GM23338 (cell line): ENCODE measurements at regions not wholly inside any gene's neighbourhood (a gene's known extent, or its start where the extent isn't known, plus 50 kb on each side); places are given as distances from the start of the nearest gene placed in this dataset.

Experiments
- CREB1 ChIP-seq: fragments of 250-450 bp; sonication (Bioruptor Pico); IDR thresholded peaks from 2 replicates; pipeline ENCODE4 v1.5.0; 2020; ENCODE audit warnings: low read depth, mild to moderate bottlenecking, moderate library complexity
- CTCF ChIP-seq, 2 experiments: fragments of 200-600 bp in 1 of 2; sonication (generic) in 1 of 2; conservative IDR thresholded peaks; 2 replicates each; pipeline versions ENCODE4 v1.5.1 to v1.6.1; 2016 to 2017; ENCODE audit warnings: antibody characterized with exemption in 2 of 2, low read depth in 2 of 2, mild to moderate bottlenecking in 2 of 2, moderate library complexity in 1 of 2
- ETS1 ChIP-seq: IDR thresholded peaks from 2 replicates; pipeline ENCODE4 v1.6.1; 2016; ENCODE audit warnings: antibody characterized with exemption
- EZH2phosphoT487 ChIP-seq: fragments of 200-600 bp; sonication (generic); IDR thresholded peaks from one replicate; pipeline ENCODE4 v1.8.1; 2018; ENCODE audit warnings: antibody characterized with exemption; ENCODE audit not compliant: unreplicated experiment
- JUNB ChIP-seq: IDR thresholded peaks from one replicate; pipeline ENCODE4 v1.6.1; 2016; ENCODE audit warnings: antibody characterized with exemption; ENCODE audit not compliant: unreplicated experiment
- NANOG ChIP-seq: IDR thresholded peaks from 2 replicates; pipeline ENCODE4 v1.6.1; 2016; ENCODE audit warnings: antibody characterized with exemption, borderline replicate concordance
- POLR2AphosphoS5 ChIP-seq: IDR thresholded peaks from 2 replicates; pipeline ENCODE4 v1.6.1; 2016; ENCODE audit warnings: antibody characterized with exemption, low read depth
- STAT1 ChIP-seq: IDR thresholded peaks from one replicate; pipeline ENCODE4 v1.6.1; 2016; ENCODE audit warnings: antibody characterized with exemption; ENCODE audit not compliant: unreplicated experiment
- ZNF331 ChIP-seq: fragments of 250-450 bp; sonication (Bioruptor Pico); IDR thresholded peaks from 2 replicates; pipeline ENCODE4 v1.5.0; 2020; ENCODE audit warnings: low read depth, mild to moderate bottlenecking, moderate library complexity
- ZNF462 ChIP-seq: fragments of 250-450 bp; sonication (Bioruptor Pico); IDR thresholded peaks from 2 replicates; pipeline ENCODE4 v1.5.0; 2020; ENCODE audit warnings: mild to moderate bottlenecking, moderate library complexity

- TF ChIP-seq ZNF462 (CRISPR knock-in tag) (no peak), ZNF331 (CRISPR knock-in tag) (no peak), POLR2AphosphoS5 (no peak), CREB1 (CRISPR knock-in tag) (no peak), CTCF (conservative IDR thresholded peaks at IDR 0.05; ENCODE audit: low read depth in 2 of 2) (no peak), ETS1 (no peak), JUNB (no peak), NANOG (no peak), STAT1 (no peak), EZH2phosphoT487 (no peak)
Observed at GRCh38 chr11:130601764-130602460, 153.5 kb downstream of the ADAMTS15 start (continued).
